ENCODE measurements at regions not wholly inside any gene's neighbourhood (a gene's known extent, or its start where the extent isn't known, plus 50 kb on each side); places are given as distances from the start of the nearest gene placed in this dataset.

- TF ChIP-seq MAX (IDR thresholded peaks at IDR 0.05; ENCODE audit: insufficient read depth, insufficient read length) (no peak), CTCF (IDR thresholded peaks at IDR 0.05; ENCODE audit: extremely low read depth in 1 of 2, insufficient read depth in 1 of 2, low read depth in 1 of 2, low read length in 2 of 2) (no peak), POLR2A (IDR thresholded peaks at IDR 0.05; ENCODE audit: low read depth, low read length) (no peak), POLR2AphosphoS5 (IDR thresholded peaks at IDR 0.05; ENCODE audit: insufficient read depth, low read depth, low read length) (no peak), MYC (IDR thresholded peaks at IDR 0.05; ENCODE audit: low read depth, low read length) (no peak), FOS (IDR thresholded peaks at IDR 0.05; ENCODE audit: borderline replicate concordance, insufficient read depth, low read length) (no peak), JUN (IDR thresholded peaks at IDR 0.05; ENCODE audit: borderline replicate concordance, insufficient read depth, insufficient read length, low read depth) (no peak), EZH2 (IDR thresholded peaks at IDR 0.05; ENCODE audit: borderline replicate concordance, low read depth, low read length, severe bottlenecking) (no peak), GATA2 (IDR thresholded peaks at IDR 0.05; ENCODE audit: insufficient read depth, insufficient read length, low read depth, low read length) (no peak)
Observed at GRCh38 chr3:45317710-45318109, 70.7 kb upstream of the LARS2 start.
